Mammary epithelial cell (primary cell): ENCODE measurements at regions not wholly inside any gene's neighbourhood (a gene's known extent, or its start where the extent isn't known, plus 50 kb on each side); places are given as distances from the start of the nearest gene placed in this dataset.

Source experiments
- EZH2 ChIP-seq: IDR thresholded peaks from 2 replicates; pipeline ENCODE4 v1.6.1; 2012; ENCODE audit warnings: low read length, inconsistent platforms, borderline replicate concordance
- TF ChIP-seq, protein P1 (sequence below), 2 donors: IDR thresholded peaks in 1 of 2; conservative IDR thresholded peaks in 1 of 2; 2 replicates each; pipeline ENCODE4 v1.5.1; 2011 to 2012; ENCODE audit warnings: inconsistent platforms in 2 of 2, low read length in 2 of 2, mild to moderate bottlenecking in 2 of 2, control low read depth in 1 of 2, low read depth in 1 of 2; ENCODE audit not compliant: insufficient read depth in 1 of 2; ENCODE audit errors: extremely low read depth in 1 of 2

DNA sequence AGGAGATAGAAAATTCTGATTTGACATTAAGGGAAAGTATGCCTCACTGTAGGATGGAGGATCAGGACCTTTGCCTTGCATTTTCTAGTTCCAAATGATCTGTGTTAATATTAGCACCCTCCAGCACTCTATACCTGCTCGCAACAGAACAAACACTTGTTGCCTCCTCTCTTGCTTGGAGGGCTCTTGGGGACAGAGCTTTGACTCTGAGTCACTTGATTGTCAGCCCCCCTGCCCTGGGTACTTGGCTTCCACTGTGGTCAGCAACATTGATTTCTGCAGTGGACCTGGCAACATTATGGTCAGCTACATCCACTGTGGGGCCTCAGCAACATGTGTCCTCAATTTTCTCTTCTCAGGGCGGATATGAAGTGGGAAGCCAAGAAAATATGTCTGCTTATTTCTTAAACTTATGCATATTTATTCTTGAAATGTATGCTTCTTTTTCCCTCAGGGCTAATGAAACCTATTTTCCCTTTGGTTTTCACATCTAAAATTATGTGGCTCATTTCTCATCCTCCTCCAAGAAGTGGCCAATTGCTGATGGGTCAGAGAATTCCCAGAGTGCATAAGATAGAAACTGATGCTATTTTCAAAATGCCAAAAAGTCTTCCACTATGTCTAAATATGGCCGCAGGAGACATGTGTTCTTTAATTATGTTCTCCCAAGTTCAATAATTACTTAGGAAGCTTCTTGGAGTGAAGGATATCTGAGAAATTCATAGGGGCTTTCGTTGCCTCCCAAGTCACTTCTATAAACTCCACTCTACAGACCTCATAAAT lies 94.6 kb upstream of the SMIM36 start:
- TF ChIP-seq, protein P1, sequence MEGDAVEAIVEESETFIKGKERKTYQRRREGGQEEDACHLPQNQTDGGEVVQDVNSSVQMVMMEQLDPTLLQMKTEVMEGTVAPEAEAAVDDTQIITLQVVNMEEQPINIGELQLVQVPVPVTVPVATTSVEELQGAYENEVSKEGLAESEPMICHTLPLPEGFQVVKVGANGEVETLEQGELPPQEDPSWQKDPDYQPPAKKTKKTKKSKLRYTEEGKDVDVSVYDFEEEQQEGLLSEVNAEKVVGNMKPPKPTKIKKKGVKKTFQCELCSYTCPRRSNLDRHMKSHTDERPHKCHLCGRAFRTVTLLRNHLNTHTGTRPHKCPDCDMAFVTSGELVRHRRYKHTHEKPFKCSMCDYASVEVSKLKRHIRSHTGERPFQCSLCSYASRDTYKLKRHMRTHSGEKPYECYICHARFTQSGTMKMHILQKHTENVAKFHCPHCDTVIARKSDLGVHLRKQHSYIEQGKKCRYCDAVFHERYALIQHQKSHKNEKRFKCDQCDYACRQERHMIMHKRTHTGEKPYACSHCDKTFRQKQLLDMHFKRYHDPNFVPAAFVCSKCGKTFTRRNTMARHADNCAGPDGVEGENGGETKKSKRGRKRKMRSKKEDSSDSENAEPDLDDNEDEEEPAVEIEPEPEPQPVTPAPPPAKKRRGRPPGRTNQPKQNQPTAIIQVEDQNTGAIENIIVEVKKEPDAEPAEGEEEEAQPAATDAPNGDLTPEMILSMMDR (conservative IDR thresholded peaks at IDR 0.05 in 1 of 2, IDR thresholded peaks at IDR 0.05 in 1 of 2; ENCODE audit: extremely low read depth in 1 of 2, insufficient read depth in 1 of 2, low read depth in 1 of 2, low read length in 2 of 2) = no peak
- TF ChIP-seq EZH2 = no peak
